Endothelial cell of umbilical vein (primary cell): ENCODE measurements at regions not wholly inside any gene's neighbourhood (a gene's known extent, or its start where the extent isn't known, plus 50 kb on each side); places are given as distances from the start of the nearest gene placed in this dataset.

Experiments used
- BruUV-seq: library from RNA; stranded (reverse); fragments of 400-500 nt; replicated peaks from 2 replicates; lab custom pipeline; 2021; lab: Mats Ljungman, UMichigan
- CTCF ChIA-PET: fragments of 300-600, 350-600 bp; sonication (Branson Sonifier 250); formaldehyde crosslinking; loops from one replicate; lab custom pipeline; 2021; ENCODE audit warnings: antibody characterized with exemption, inconsistent platforms; lab: Charles Lee
- POLR2A ChIA-PET: fragments of 300-600, 350-600 bp; sonication (Branson Sonifier 250); formaldehyde crosslinking; loops from one replicate; lab custom pipeline; 2021; ENCODE audit warnings: antibody characterized with exemption, inconsistent platforms; lab: Charles Lee
- DNase-seq: peaks from one replicate; pipeline ENCODE4 v3.0.0-alpha.2; 2011; ENCODE audit warnings: low read depth, low spot score
- FAIRE-seq: peaks from 2 replicates; lab custom pipeline; 2011; peaks lifted over from hg19 to GRCh38; lab: Jason Lieb, UNC
- H2AFZ ChIP-seq: 2 replicates; pipeline ENCODE4 v1.6.0; 2012; ENCODE audit warnings: low read depth, low read length, control low read depth, inconsistent platforms
- H3K27ac ChIP-seq: 2 replicates; pipeline ENCODE4 v1.5.1; 2011; ENCODE audit warnings: low read depth, mild to moderate bottlenecking, control low read depth, low read length, moderate library complexity; ENCODE audit not compliant: insufficient read depth
- H3K27me3 ChIP-seq, 2 experiments: 2 replicates each; pipeline versions ENCODE4 v1.6.0 to v1.6.1; 2011; ENCODE audit warnings: low read length in 2 of 2, mixed read lengths in 1 of 2; ENCODE audit not compliant: control insufficient read depth in 2 of 2, insufficient read depth in 2 of 2
- H3K36me3 ChIP-seq, 2 experiments: 2 replicates in 1 of 2; 3 replicates in 1 of 2; pipeline ENCODE4 v1.5.1; 2011; ENCODE audit warnings: low read length in 2 of 2, mild to moderate bottlenecking in 1 of 2, moderate library complexity in 1 of 2; ENCODE audit not compliant: control insufficient read depth in 2 of 2, insufficient read depth in 2 of 2; ENCODE audit errors: extremely low read depth in 1 of 2
- H3K4me1 ChIP-seq: 3 replicates; pipeline ENCODE4 v1.5.1; 2011; ENCODE audit warnings: mild to moderate bottlenecking, low read length; ENCODE audit not compliant: control insufficient read depth, insufficient read depth; ENCODE audit errors: extremely low read depth
- H3K4me2 ChIP-seq: 2 replicates; pipeline ENCODE4 v1.6.1; 2011; ENCODE audit warnings: low read length, control low read depth, mixed read lengths; ENCODE audit not compliant: insufficient read depth
- H3K4me3 ChIP-seq, 3 experiments: fragments of 200-600 bp in 1 of 3; sonication (generic), shearing (Covaris generic) in 1 of 3; replicated peaks in 1 of 3; 2 replicates each; pipeline ENCODE4 v1.5.1; 2011 to 2016; ENCODE audit warnings: control low read depth in 3 of 3, low read length in 3 of 3, mild to moderate bottlenecking in 2 of 3, inconsistent platforms in 1 of 3, low read depth in 1 of 3, moderate library complexity in 1 of 3; ENCODE audit not compliant: insufficient read depth in 1 of 3
- H3K79me2 ChIP-seq: 2 replicates; pipeline ENCODE4 v1.6.0; 2012; ENCODE audit warnings: low read length, inconsistent platforms; ENCODE audit not compliant: control insufficient read depth, insufficient read depth
- H3K9ac ChIP-seq: replicated peaks from 2 replicates; pipeline ENCODE3; 2011; ENCODE audit warnings: low read length, control low read depth; ENCODE audit not compliant: insufficient read depth; ENCODE audit errors: extremely low read depth
- H3K9me1 ChIP-seq: replicated peaks from 3 replicates; pipeline ENCODE4 v1.6.0; 2011; ENCODE audit warnings: mild to moderate bottlenecking, low read length; ENCODE audit not compliant: control insufficient read depth, insufficient read depth; ENCODE audit errors: extremely low read depth
- H3K9me3 ChIP-seq: replicated peaks from 2 replicates; pipeline ENCODE4 v1.5.1; 2012; ENCODE audit warnings: low read length, inconsistent platforms; ENCODE audit not compliant: control insufficient read depth, insufficient read depth
- H4K20me1 ChIP-seq: replicated peaks from 2 replicates; pipeline ENCODE3; 2011; ENCODE audit warnings: mild to moderate bottlenecking, low read length; ENCODE audit not compliant: control insufficient read depth, insufficient read depth; ENCODE audit errors: extremely low read depth
- CTCF ChIP-seq, 2 donors: IDR thresholded peaks; 1 replicate in 1 of 2; 2 replicates in 1 of 2; pipeline ENCODE4 v1.5.1; 2011; ENCODE audit warnings: low read length in 2 of 2, mild to moderate bottlenecking in 2 of 2, moderate library complexity in 2 of 2, control low read depth in 1 of 2, inconsistent platforms in 1 of 2, low read depth in 1 of 2; ENCODE audit not compliant: insufficient read depth in 1 of 2; ENCODE audit errors: extremely low read depth in 1 of 2
- EZH2 ChIP-seq: IDR thresholded peaks from 2 replicates; pipeline ENCODE4 v1.6.1; 2012; ENCODE audit warnings: borderline replicate concordance, low read depth, mild to moderate bottlenecking, moderate library complexity, low read length, inconsistent platforms; ENCODE audit not compliant: severe bottlenecking
- FOS ChIP-seq: IDR thresholded peaks from 2 replicates; pipeline ENCODE4 v1.6.1; 2011; ENCODE audit warnings: mild to moderate bottlenecking, low read length, moderate library complexity, borderline replicate concordance; ENCODE audit not compliant: insufficient read depth
- GATA2 ChIP-seq: IDR thresholded peaks from 2 replicates; pipeline ENCODE4 v1.7.0; 2011; ENCODE audit warnings: low read depth, mild to moderate bottlenecking, moderate library complexity, mixed read lengths, low read length; ENCODE audit not compliant: insufficient read length, insufficient read depth
- JUN ChIP-seq: IDR thresholded peaks from 2 replicates; pipeline ENCODE4 v1.6.1; 2011; ENCODE audit warnings: borderline replicate concordance, low read depth; ENCODE audit not compliant: insufficient read length, insufficient read depth
- MYC ChIP-seq: IDR thresholded peaks from one replicate; pipeline ENCODE4 v1.6.1; 2011; ENCODE audit warnings: mild to moderate bottlenecking, low read depth, low read length
- POLR2A ChIP-seq: IDR thresholded peaks from 2 replicates; pipeline ENCODE4 v1.6.1; 2012; ENCODE audit warnings: low read depth, mild to moderate bottlenecking, control low read depth, low read length
- POLR2AphosphoS5 ChIP-seq: IDR thresholded peaks from 2 replicates; pipeline ENCODE4 v1.6.1; 2012; ENCODE audit warnings: low read depth, mild to moderate bottlenecking, control low read depth, low read length, moderate library complexity; ENCODE audit not compliant: insufficient read depth
- dilution Hi-C: fragments of 300-500 bp; cut with MboI; formaldehyde crosslinking; loops from one replicate; pipeline ENCODE4 v1.15.0; 2019; ENCODE audit warnings: low sequenced_read_pairs; ENCODE audit not compliant: extremely low pct_ligation_motif_present
- intact Hi-C: fragments of 100-400 bp; cut with micrococcal nuclease; formaldehyde crosslinking; loops from one replicate; pipeline ENCODE4 v1.10.0; 2022
- TF ChIP-seq, protein P1 (sequence below): IDR thresholded peaks from 2 replicates; pipeline ENCODE4 v1.6.1; 2011; ENCODE audit not compliant: insufficient read depth, insufficient read length

DNA sequence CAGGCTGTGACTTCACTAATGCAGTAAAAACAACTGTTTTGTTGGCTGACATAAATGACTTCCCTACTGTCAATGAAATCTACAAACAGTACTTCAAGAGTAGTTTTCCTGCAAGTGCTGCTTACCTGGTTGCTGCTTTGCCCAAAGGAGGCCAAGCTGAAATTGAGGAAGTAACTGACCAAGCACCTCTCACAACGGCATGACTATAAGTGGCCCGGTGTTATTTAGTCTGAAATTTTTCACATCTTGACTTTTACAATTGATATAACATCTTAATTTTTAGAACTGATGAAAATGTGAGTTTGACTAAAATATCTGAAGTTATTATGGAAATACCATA lies 274.9 kb upstream of the NR5A2 start:
- Histone ChIP-seq H3K9me1 (no peaks in the 10 kb centered on the region), H3K27ac (no peak overlapping the region), H3K4me2 (no peak overlapping the region), H3K36me3 (no peaks in the 10 kb centered on the region), H3K27me3 (no peaks in the 10 kb centered on the region), H2AFZ (no peak overlapping the region), H3K79me2 (no peaks in the 10 kb centered on the region), H3K9ac (no peak overlapping the region), H3K4me3 (no peak overlapping the region), H3K9me3 (no peaks in the 10 kb centered on the region), H3K4me1 (no peaks in the 10 kb centered on the region), H4K20me1 (no peaks in the 10 kb centered on the region)
- no peak for TF ChIP-seq JUN
- no peak for TF ChIP-seq FOS
- TF ChIP-seq EZH2, result no peak
- no peak for TF ChIP-seq CTCF (IDR thresholded peaks at IDR 0.05; ENCODE audit: extremely low read depth in 1 of 2, insufficient read depth in 1 of 2, low read depth in 1 of 2, low read length in 2 of 2)
- no peak for TF ChIP-seq GATA2
- intact Hi-C loops (no loop called here), dilution Hi-C loops (no loop called here)
- DNase-seq, result no peak
- ChIA-PET POLR2A (no interaction called here), CTCF (no interaction called here)
- no peak for FAIRE-seq
- BruUV-seq, result no TSS peak

- Histone ChIP-seq H2AFZ (no peak overlapping the region), H3K9ac (no peak overlapping the region), H3K9me1 (no peaks in the 10 kb centered on the region), H3K4me2 (no peak overlapping the region), H3K9me3 (no peaks in the 10 kb centered on the region), H3K36me3 (no peaks in the 10 kb centered on the region), H3K79me2 (no peaks in the 10 kb centered on the region), H3K27ac (no peak overlapping the region), H3K27me3 (no peaks in the 10 kb centered on the region), H3K4me1 (no peaks in the 10 kb centered on the region), H3K4me3 (no peak overlapping the region), H4K20me1 (no peaks in the 10 kb centered on the region)
- BruUV-seq, result no TSS peak
- CTCF ChIA-PET, result no interaction called here
- TF ChIP-seq POLR2A (no peak), CTCF (IDR thresholded peaks at IDR 0.05; ENCODE audit: extremely low read depth in 1 of 2, insufficient read depth in 1 of 2, low read depth in 1 of 2, low read length in 2 of 2) (no peak), EZH2 (no peak), POLR2AphosphoS5 (no peak), FOS (no peak), JUN (no peak), MYC (no peak), GATA2 (no peak)
- TF ChIP-seq, protein P1, sequence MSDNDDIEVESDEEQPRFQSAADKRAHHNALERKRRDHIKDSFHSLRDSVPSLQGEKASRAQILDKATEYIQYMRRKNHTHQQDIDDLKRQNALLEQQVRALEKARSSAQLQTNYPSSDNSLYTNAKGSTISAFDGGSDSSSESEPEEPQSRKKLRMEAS, result no peak
- FAIRE-seq (no peak), DNase-seq (no peak)
- POLR2A ChIA-PET, result no interaction called here
- dilution Hi-C loops (no loop called here), intact Hi-C loops (no loop called here)
Measured at GRCh38 chr1:199753513-199753912, 274.0 kb upstream of the NR5A2 start.
